ENCODE measurements at regions not wholly inside any gene's neighbourhood (a gene's known extent, or its start where the extent isn't known, plus 50 kb on each side); places are given as distances from the start of the nearest gene placed in this dataset.

GRCh38 chr18:47387864-47388263, 136.4 kb upstream of the SKOR2 start:
- intact Hi-C loops (cut with DNase I), result no loop called here
- TF ChIP-seq POLR2AphosphoS5 (IDR thresholded peaks at IDR 0.05; ENCODE audit: insufficient read depth in 1 of 2, low read depth in 1 of 2), result no peak
- TF ChIP-seq POLR2A (IDR thresholded peaks at IDR 0.05), result no peak
- no peak for TF ChIP-seq CTCF (IDR thresholded peaks at IDR 0.05)

GRCh38 chr18:47383729-47384128, 132.3 kb upstream of the SKOR2 start:
- Histone ChIP-seq H3K27me3 (no peaks in the 10 kb centered on the region), H3K9me3 (no peaks in the 10 kb centered on the region), H3K4me1 (no peaks in the 10 kb centered on the region), H3K27ac (no peak overlapping the region), H3K4me3 (no peak overlapping the region), H3K36me3 (no peaks in the 10 kb centered on the region)
- DNase-seq (ENCODE audit: extremely low spot score in 2 of 2), result no peak
- intact Hi-C loops (cut with DNase I), result no loop called here
- TF ChIP-seq CTCF (IDR thresholded peaks at IDR 0.05) (no peak), POLR2AphosphoS5 (IDR thresholded peaks at IDR 0.05; ENCODE audit: insufficient read depth in 1 of 2, low read depth in 1 of 2) (no peak), POLR2A (IDR thresholded peaks at IDR 0.05) (no peak)

More at GRCh38 chr18:47387864-47388263, 136.4 kb upstream of the SKOR2 start:
- Histone ChIP-seq H3K27ac (no peak overlapping the region), H3K9me3 (no peaks in the 10 kb centered on the region), H3K4me1 (no peaks in the 10 kb centered on the region), H3K27me3 (no peaks in the 10 kb centered on the region), H3K4me3 (no peak overlapping the region), H3K36me3 (no peaks in the 10 kb centered on the region)
- DNase-seq (ENCODE audit: extremely low spot score in 2 of 2), result no peak

- H3K4me1 ChIP-seq, result no peaks in the 10 kb centered on the region
- no peaks in the 10 kb centered on the region for H3K9me3 ChIP-seq
- no peak for DNase-seq (ENCODE audit: extremely low spot score in 2 of 2)
- TF ChIP-seq POLR2AphosphoS5 (IDR thresholded peaks at IDR 0.05; ENCODE audit: insufficient read depth in 1 of 2, low read depth in 1 of 2), result no peak
- H3K4me3 ChIP-seq, result no peak overlapping the region
- H3K27me3 ChIP-seq, result no peaks in the 10 kb centered on the region
- no peaks in the 10 kb centered on the region for H3K36me3 ChIP-seq
- H3K27ac ChIP-seq, result no peak overlapping the region
- intact Hi-C loops (cut with DNase I), result no loop called here
These were observed 130.6 kb upstream of the SKOR2 start for GRCh38 chr18:47381975-47382570.

- intact Hi-C loops (cut with DNase I), result no loop called here
- DNase-seq (ENCODE audit: extremely low spot score in 2 of 2), result no peak
- no peak overlapping the region for H3K27ac ChIP-seq
- H3K27me3 ChIP-seq, result no peaks in the 10 kb centered on the region
- H3K36me3 ChIP-seq, result no peaks in the 10 kb centered on the region
- no peaks in the 10 kb centered on the region for H3K9me3 ChIP-seq
- H3K4me1 ChIP-seq, result no peaks in the 10 kb centered on the region
- no peak overlapping the region for H3K4me3 ChIP-seq
- TF ChIP-seq POLR2AphosphoS5 (IDR thresholded peaks at IDR 0.05; ENCODE audit: insufficient read depth in 1 of 2, low read depth in 1 of 2) (no peak), POLR2A (IDR thresholded peaks at IDR 0.05) (no peak), CTCF (IDR thresholded peaks at IDR 0.05) (no peak)
These were observed 128.7 kb upstream of the SKOR2 start for GRCh38 chr18:47380153-47380552.

- TF ChIP-seq POLR2A (IDR thresholded peaks at IDR 0.05) (no peak), CTCF (IDR thresholded peaks at IDR 0.05) (no peak), POLR2AphosphoS5 (IDR thresholded peaks at IDR 0.05; ENCODE audit: insufficient read depth in 1 of 2, low read depth in 1 of 2) (no peak)
- Histone ChIP-seq H3K27me3 (no peaks in the 10 kb centered on the region), H3K9me3 (no peaks in the 10 kb centered on the region), H3K27ac (no peak overlapping the region), H3K4me1 (no peaks in the 10 kb centered on the region), H3K4me3 (no peak overlapping the region), H3K36me3 (no peaks in the 10 kb centered on the region)
- no peak for DNase-seq (ENCODE audit: extremely low spot score in 2 of 2)
- intact Hi-C loops (cut with DNase I), result no loop called here
These were observed 122.0 kb upstream of the SKOR2 start for GRCh38 chr18:47373465-47373864.

All from vagina (tissue), 2 donors.